ENCODE measurements at regions not wholly inside any gene's neighbourhood (a gene's known extent, or its start where the extent isn't known, plus 50 kb on each side); places are given as distances from the start of the nearest gene placed in this dataset.

GRCh38 chr10:53699231-53699630 lies 926.6 kb upstream of the MBL2 start:
- no peak overlapping the region for H3K27ac Mint-ChIP-seq
- Histone ChIP-seq H3K4ac (ENCODE audit: low read depth, low read length) (no peak overlapping the region), H3K23ac (ENCODE audit: insufficient read length, low read depth, low read length) (no peak overlapping the region), H2BK12ac (ENCODE audit: insufficient read length, low read depth, low read length) (no peak overlapping the region), H4K91ac (ENCODE audit: insufficient read length, low read depth, low read length) (no peak overlapping the region), H3K9me3 (ENCODE audit: control insufficient read depth, low read depth, low read length) (no peaks in the 10 kb centered on the region), H3K27ac (ENCODE audit: insufficient read length, low read depth, low read length) (no peak overlapping the region), H3K79me1 (ENCODE audit: insufficient read depth, low read depth, low read length, poor library complexity, severe bottlenecking) (no peaks in the 10 kb centered on the region), H3K79me2 (ENCODE audit: insufficient read depth, low read length) (no peaks in the 10 kb centered on the region), H2BK15ac (ENCODE audit: low read depth, low read length) (no peak overlapping the region), H3K27me3 (ENCODE audit: insufficient read depth, low read length) (no peaks in the 10 kb centered on the region), H2AK5ac (ENCODE audit: insufficient read length, low read length) (no peak overlapping the region), H3K4me2 (ENCODE audit: insufficient read depth, insufficient read length, low read length) (no peak overlapping the region), H3K23me2 (ENCODE audit: insufficient read length, low read depth, low read length, poor library complexity, severe bottlenecking) (no peaks in the 10 kb centered on the region), H3K18ac (ENCODE audit: insufficient read length, low read depth, low read length) (no peak overlapping the region), H2BK120ac (ENCODE audit: low read depth, low read length, poor library complexity, severe bottlenecking) (no peak overlapping the region), H3K14ac (ENCODE audit: insufficient read depth, low read length) (no peak overlapping the region), H3K56ac (ENCODE audit: insufficient read length, low read depth, low read length) (no peak overlapping the region), H4K8ac (replicated peaks; ENCODE audit: insufficient read length, low read depth, low read length) (no peak overlapping the region), H4K20me1 (ENCODE audit: control insufficient read depth, insufficient read depth, insufficient read length) (no peaks in the 10 kb centered on the region), H3T11ph (ENCODE audit: low read length) (no peak overlapping the region), H2BK20ac (ENCODE audit: low read depth, low read length, poor library complexity, severe bottlenecking) (no peak overlapping the region), H2AFZ (ENCODE audit: low read length) (no peak overlapping the region), H3K9ac (ENCODE audit: extremely low read depth, insufficient read length, low read length) (no peak overlapping the region), H4K5ac (ENCODE audit: insufficient read length, low read depth, low read length) (no peak overlapping the region), H3K4me1 (ENCODE audit: insufficient read depth, low read length) (no peaks in the 10 kb centered on the region), H2BK5ac (ENCODE audit: insufficient read length, low read length) (no peak overlapping the region)
- H3K4me3 Mint-ChIP-seq = no peak overlapping the region
- WGBS (ENCODE audit: extremely low coverage, insufficient read length, low lambda C conversion rate) = no CpG with 5 or more reads among the region's 5 CpGs
- H3K27me3 Mint-ChIP-seq (ENCODE audit: low read depth) = no peaks in the 10 kb centered on the region
- H3K4me1 Mint-ChIP-seq = no peaks in the 10 kb centered on the region
- no peaks in the 10 kb centered on the region; a peak in 1 of 7 replicates for H3K36me3 Mint-ChIP-seq (ENCODE audit: insufficient read depth in 1 of 3, low read depth in 3 of 3)
- peaks cover 0 to 3% of the 10 kb centered on the region in 2 experiments; a peak in 1 of 5 replicates for H3K9me3 Mint-ChIP-seq
- TF ChIP-seq, protein P1, sequence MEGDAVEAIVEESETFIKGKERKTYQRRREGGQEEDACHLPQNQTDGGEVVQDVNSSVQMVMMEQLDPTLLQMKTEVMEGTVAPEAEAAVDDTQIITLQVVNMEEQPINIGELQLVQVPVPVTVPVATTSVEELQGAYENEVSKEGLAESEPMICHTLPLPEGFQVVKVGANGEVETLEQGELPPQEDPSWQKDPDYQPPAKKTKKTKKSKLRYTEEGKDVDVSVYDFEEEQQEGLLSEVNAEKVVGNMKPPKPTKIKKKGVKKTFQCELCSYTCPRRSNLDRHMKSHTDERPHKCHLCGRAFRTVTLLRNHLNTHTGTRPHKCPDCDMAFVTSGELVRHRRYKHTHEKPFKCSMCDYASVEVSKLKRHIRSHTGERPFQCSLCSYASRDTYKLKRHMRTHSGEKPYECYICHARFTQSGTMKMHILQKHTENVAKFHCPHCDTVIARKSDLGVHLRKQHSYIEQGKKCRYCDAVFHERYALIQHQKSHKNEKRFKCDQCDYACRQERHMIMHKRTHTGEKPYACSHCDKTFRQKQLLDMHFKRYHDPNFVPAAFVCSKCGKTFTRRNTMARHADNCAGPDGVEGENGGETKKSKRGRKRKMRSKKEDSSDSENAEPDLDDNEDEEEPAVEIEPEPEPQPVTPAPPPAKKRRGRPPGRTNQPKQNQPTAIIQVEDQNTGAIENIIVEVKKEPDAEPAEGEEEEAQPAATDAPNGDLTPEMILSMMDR (conservative IDR thresholded peaks at IDR 0.05) = no peak
- no peak for DNase-seq
